GM19035 (cell line): ENCODE measurements at regions not wholly inside any gene's neighbourhood (a gene's known extent, or its start where the extent isn't known, plus 50 kb on each side); places are given as distances from the start of the nearest gene placed in this dataset.

Experiments used
- ATAC-seq: cut with Tn5 transposase; IDR thresholded peaks from one replicate; pipeline ENCODE4 v1.9.1; 2021; ENCODE audit not compliant: unreplicated experiment

DNA sequence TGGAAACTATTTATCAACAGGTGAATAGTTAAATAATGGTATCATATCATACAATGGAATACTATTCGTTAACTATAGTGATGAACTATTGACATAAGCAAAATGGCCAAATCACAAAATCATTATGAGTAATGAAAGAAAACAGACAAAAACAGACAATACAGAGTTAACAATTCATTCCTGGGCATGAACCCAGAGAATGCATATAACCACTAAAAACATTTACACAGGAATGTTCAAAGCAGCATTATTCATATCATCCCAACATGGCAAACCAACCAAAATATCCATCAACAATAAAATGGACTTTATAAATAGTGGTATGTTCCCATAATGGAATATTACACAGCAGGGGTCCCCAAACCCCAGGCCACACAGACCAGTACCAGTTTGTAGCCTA lies 131.2 kb upstream of the CYP1B1 start:
- no peak for ATAC-seq

DNA sequence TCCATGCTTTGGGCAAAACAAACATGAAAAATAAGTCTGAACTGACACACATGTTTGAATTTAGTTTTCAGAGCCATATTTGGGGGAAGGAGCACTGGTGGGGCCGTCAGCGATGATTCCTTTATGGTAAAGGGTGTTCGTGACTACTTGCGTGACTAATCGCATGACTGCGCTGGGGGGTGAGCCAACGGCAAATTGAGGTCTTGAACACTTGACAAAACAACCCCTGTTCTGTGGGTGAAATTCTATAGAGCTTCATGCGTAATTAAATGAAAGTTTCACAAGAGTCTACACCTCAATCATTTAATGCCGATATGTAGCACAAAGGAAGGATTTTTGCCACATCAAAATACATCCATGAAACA lies 127.5 kb upstream of the CYP1B1 start:
- ATAC-seq: no peak

GRCh38 chr2:38202713-38203445 lies 126.9 kb upstream of the CYP1B1 start:
- ATAC-seq: no peak

DNA sequence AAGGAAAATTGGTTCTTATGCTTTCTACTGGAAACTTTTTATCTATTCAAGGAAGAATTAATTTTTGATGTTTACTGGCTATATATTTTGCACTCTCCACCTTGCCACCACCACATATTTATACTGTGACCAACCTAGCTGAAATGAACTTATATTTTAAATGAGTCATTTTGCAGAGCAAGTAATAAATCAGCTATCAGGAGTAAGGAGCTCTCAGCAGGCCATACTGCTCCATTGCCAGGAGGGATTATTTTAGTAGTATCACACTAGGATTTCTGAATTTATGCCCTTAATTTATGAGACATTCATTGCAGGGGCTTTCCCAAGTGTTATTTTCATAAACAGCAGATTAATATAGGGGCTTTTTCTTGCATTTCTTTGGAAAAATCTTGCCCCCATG lies 125.8 kb upstream of the CYP1B1 start:
- no peak for ATAC-seq

- no peak for ATAC-seq
Observed at GRCh38 chr2:38200598-38200997, 124.6 kb upstream of the CYP1B1 start.

- ATAC-seq: no peak
Observed at GRCh38 chr2:38199127-38199526, 123.2 kb upstream of the CYP1B1 start.

DNA sequence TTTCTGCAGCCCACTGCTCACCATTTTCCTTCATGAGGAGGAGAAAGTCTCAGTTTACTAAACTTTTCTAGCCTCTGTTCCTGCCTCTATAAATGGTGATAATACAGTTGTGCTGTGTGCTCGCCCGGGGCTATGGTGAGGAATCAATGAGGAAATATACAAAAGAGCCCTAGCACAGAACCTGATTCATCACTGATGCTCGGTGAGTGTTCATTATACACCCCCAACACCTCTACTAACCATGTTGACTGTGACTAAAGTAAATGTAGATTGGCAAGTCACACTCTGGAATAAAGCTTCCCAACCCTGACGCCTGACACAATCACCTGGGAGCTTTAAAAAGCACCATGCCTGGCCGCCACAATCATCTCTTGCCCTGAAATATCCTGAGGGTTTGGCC lies 118.8 kb upstream of the CYP1B1 start:
- ATAC-seq: no peak

DNA sequence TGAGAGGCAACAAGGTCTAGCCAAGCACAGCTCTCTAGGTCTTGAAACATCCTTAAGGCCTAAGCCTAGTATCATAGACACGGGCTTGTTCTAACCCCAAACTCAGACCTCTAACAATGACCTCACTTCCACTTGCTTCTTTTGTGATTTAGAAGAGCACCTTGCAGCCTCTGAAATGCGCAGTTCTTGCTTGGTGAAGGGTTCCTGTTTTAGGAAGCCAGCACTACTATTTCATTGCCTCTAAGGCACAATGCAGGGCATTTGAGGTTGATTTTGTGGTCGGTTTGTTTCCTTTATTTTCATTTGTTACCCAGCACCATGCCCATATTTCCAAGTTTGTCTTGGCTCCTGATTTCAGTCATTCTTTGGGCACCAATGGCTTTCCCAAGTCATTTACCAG lies 117.0 kb upstream of the CYP1B1 start:
- no peak for ATAC-seq

DNA sequence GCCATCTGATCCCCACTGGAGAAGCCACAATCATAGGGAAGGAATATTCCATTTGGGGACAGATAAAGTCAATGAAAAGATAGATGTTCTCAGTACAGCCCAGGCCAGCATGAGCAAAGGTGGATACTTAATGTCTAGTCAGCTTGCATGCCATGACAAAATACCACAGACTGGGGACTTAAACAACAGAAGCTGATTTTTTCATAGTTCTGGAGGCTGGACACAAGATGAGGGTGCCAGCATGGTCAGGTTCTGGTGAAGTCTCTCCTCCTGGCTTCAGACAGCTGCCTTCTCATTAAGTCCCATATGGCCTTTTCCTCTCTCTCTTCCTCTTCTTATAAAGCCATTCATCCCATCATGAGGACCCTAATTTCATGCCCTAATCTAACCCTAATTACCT lies 116.1 kb upstream of the CYP1B1 start:
- no peak for ATAC-seq

GRCh38 chr2:38191516-38191915 lies 115.6 kb upstream of the CYP1B1 start:
- no peak for ATAC-seq

GRCh38 chr2:38190542-38191218 lies 114.7 kb upstream of the CYP1B1 start:
- ATAC-seq: no peak

GRCh38 chr2:38187541-38188011 lies 111.6 kb upstream of the CYP1B1 start:
- no peak for ATAC-seq

GRCh38 chr2:38185012-38185491 lies 109.1 kb upstream of the CYP1B1 start:
- peak; percentile 95 for ATAC-seq

- ATAC-seq: no peak
Observed at GRCh38 chr2:38182492-38183003, 106.6 kb upstream of the CYP1B1 start.

GRCh38 chr2:38181806-38182491 lies 106.0 kb upstream of the CYP1B1 start:
- no peak for ATAC-seq

DNA sequence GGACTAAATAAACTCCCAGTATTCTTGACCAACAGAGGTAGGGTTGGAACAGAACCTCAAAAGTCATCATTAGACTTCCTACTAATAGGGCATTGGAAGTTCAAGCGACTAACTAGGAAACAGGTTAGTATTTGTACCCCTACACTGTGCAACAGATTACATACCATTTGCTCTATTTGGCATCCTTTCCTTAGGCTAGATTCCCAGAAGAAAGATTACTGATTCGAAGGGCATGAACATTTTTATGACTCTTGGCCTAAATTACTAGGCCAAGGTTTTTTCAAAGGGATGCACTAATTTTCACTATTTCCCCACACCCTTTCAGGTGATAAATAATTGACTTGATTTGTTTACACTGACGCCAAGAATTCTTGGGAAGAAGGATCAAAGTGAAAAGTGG lies 104.8 kb upstream of the CYP1B1 start:
- no peak for ATAC-seq

- no peak for ATAC-seq
Observed at GRCh38 chr2:38178556-38179419, 102.8 kb upstream of the CYP1B1 start.

- no peak for ATAC-seq
Observed at GRCh38 chr2:38178119-38178518, 102.2 kb upstream of the CYP1B1 start.

GRCh38 chr2:38176619-38177021 lies 100.7 kb upstream of the CYP1B1 start:
- ATAC-seq: no peak

DNA sequence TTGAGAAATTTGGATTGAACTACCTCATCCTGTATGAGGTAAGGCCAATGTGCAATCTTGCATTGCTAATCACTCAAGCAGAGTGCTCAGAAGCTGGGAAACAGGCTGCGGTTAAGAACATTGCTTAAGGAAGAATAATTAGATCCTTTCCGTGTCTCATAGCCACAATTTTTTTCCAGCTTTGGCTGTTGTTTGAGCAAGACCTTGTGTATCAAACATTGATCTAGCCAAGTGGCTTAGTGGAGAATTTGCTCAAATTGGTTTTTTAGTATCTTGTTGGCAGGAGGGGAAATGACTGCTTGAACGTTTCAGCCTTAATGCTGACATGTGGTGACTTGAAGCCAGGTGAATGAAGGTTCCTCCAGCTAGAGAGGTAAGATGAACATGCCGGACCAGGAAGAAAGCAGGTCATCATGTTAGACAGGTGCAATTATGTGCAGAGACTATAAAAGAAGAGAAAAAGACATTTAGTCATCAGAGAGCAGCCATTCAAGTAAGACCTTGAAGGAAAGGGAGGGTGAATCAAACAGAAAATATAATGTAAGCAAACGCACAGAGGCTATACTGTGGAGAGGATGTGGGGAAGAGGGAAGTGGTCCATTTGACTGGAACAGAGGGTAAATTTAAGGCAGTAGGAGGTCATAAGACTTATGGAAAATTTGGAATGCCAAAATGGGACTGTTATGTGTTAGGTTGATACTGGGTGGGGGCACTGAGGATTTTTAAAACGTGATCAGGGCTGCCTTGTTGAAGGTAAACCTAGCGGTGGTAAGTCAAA lies 98.9 kb upstream of the CYP1B1 start:
- no peak for ATAC-seq
